ENCODE measurements at regions not wholly inside any gene's neighbourhood (a gene's known extent, or its start where the extent isn't known, plus 50 kb on each side); places are given as distances from the start of the nearest gene placed in this dataset.

DNA sequence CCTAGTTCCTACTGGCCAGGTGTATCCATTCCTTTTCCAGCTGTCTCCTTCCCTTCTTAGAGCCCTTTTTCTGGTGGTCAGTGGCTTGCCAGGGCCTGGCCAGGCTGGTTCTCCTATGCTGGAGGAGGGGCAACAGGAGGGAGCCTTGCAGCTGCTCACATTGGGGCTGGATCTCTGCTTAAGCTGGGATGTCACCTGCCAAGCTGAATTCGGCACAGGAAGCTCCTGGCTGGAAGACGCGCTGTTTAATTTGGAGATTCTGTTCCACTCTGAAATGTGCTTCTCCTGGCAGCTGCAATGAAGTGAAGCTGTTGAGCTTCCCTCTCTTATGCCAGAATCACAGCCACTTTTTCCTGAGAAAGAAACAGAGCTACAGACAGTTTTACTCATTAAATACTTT is 56.0 kb upstream of the POU3F1 start:
- no peak for DNase-seq (ENCODE audit: low read depth)

- DNase-seq (ENCODE audit: low read depth) = no peak
Measured at GRCh38 chr1:38101037-38101785, 54.6 kb upstream of the POU3F1 start.

DNA sequence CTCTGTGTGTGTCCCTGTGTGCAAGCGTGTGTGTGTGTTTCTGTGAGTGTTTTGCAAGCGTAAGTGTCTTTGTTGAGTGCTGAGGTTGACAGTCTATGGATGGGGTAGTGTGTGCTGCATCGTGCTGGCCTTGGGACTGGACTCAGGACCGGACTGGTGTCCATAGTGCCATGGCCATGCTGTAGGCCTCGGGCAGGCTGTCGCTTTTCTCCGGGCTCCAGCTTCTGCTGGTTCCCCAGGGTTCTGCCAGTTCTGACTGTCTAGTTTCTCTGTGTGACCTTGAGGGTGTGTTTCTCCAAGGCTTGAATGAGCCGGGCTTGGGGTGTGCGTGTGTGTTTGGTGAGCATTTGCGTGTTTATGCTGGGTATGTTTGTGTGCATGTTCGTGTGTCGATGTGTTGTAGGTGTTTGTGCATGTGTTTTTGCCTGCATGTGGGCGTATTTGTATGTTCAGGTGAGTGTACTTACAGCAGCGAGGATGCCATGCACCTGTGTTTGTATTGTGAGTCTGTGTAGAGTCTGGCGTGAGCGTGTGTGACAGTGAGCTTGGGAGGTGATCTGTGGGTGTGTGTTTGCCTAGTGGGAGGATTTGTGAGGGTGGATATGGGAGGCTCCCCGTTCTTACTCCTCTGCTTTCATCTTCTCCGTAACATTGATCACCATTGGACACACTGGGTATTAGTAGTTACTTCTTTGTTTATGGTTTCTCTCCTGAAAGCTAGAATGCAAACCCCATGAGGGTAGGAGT is 51.7 kb upstream of the POU3F1 start:
- no peak for DNase-seq (ENCODE audit: low read depth)

DNA sequence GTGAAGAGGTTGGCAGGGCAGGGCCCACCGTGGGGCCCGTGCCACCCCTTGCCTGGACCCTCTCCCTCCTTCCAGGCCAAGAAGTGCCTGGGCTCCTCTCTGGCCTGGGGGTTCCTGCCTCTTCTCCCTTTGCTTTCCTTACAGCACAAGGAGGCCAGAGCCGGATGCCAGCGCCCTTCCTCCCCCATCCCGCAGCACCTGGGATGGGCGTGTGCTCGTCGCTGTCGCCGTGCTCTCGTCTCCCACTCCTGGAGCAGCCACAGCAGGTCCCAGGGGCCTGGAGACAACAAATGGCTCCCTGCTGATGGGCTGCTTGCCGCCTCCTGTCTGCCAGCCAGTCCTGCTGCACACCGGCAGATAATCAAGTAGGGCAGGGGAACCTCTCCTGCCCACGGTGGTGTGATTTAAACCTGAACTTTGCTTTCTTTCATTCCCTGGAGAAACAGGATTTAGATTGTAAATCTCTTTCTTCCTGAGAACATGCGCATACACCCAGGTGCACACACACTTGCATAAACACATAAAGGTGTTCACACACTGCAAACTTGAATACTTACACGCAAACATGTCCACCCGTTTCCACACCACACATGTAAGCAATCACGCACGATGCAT is 50.8 kb upstream of the POU3F1 start:
- DNase-seq (ENCODE audit: low read depth) = no peak

Measured in EH (cell line).